ENCODE measurements at regions not wholly inside any gene's neighbourhood (a gene's known extent, or its start where the extent isn't known, plus 50 kb on each side); places are given as distances from the start of the nearest gene placed in this dataset.
A peak's percentile ranks its signal among the peaks of the same experiment; 100 is the strongest.

- CTCF ChIA-PET (ENCODE audit: partially characterized antibody), result interaction anchor here (1.6 kb wide), 1 partner anchor 105 kb away, joined by 3 read pairs; no protein-coding TSS in a partner anchor
- no peak for FAIRE-seq
These were observed 201.0 kb downstream of the PMAIP1 start for GRCh38 chr18:60100778-60101177.

More at GRCh38 chr18:60100778-60101177, 201.0 kb downstream of the PMAIP1 start:
- TF ChIP-seq ATF2 (IDR thresholded peaks at IDR 0.05; ENCODE audit: low read length) (no peak), CEBPB (IDR thresholded peaks at IDR 0.05; ENCODE audit: low read depth, low read length) (peak; percentile 74), BACH1 (IDR thresholded peaks at IDR 0.05; ENCODE audit: low read length) (no peak), SIN3A (conservative IDR thresholded peaks at IDR 0.05 in 1 of 2, IDR thresholded peaks at IDR 0.05 in 1 of 2; ENCODE audit: low read depth in 1 of 2, low read length in 2 of 2) (no peak)
- Histone ChIP-seq H3K18ac (ENCODE audit: extremely low read depth, low read length) (no peak overlapping the region), H4K8ac (ENCODE audit: extremely low read depth, insufficient read depth, low read length) (no peak overlapping the region), H3K14ac (ENCODE audit: insufficient read length) (no peak overlapping the region), H3K56ac (replicated peaks; ENCODE audit: insufficient read length, low read depth, low read length) (no peak overlapping the region), H2AK5ac (ENCODE audit: low read depth, low read length) (no peak overlapping the region), H4K20me1 (replicated peaks in 1 of 2; ENCODE audit: control insufficient read depth in 1 of 2, insufficient read depth in 2 of 2, low read length in 2 of 2) (no peaks in the 10 kb centered on the region), H3K9ac (replicated peaks in 1 of 4; ENCODE audit: extremely low read depth in 1 of 4, low read depth in 3 of 4, low read length in 3 of 4) (no peak overlapping the region), H2BK15ac (ENCODE audit: low read length) (no peak overlapping the region), H3K4me2 (ENCODE audit: insufficient read depth in 1 of 2, low read depth in 2 of 2, low read length in 2 of 2) (no peak overlapping the region), H4K91ac (replicated peaks; ENCODE audit: insufficient read length, low read length) (no peak overlapping the region), H3K9me3 (ENCODE audit: insufficient read depth in 2 of 2, low read depth in 1 of 2, low read length in 1 of 2) (no peaks in the 10 kb centered on the region), H3K4me3 (ENCODE audit: extremely low read depth in 1 of 4, insufficient read depth in 2 of 4, low read depth in 3 of 4, low read length in 4 of 4) (no peak overlapping the region), H3K23ac (ENCODE audit: insufficient read length) (no peak overlapping the region), H2BK12ac (ENCODE audit: low read depth, low read length) (no peak overlapping the region), H3K4ac (replicated peaks; ENCODE audit: insufficient read length, low read depth, low read length) (no peak overlapping the region), H4K5ac (ENCODE audit: insufficient read length, low read depth, low read length) (no peak overlapping the region), H2BK20ac (ENCODE audit: low read length) (no peak overlapping the region), H3K27me3 (replicated peaks in 1 of 4; ENCODE audit: control insufficient read depth in 3 of 4, extremely low read depth in 1 of 4, insufficient read depth in 3 of 4, low read length in 3 of 4) (no peaks in the 10 kb centered on the region), H3K27ac (ENCODE audit: low read depth, low read length) (no peak overlapping the region), H2BK5ac (ENCODE audit: low read depth, low read length) (no peak overlapping the region), H2BK120ac (replicated peaks; ENCODE audit: low read depth, low read length) (no peak overlapping the region), H3K23me2 (ENCODE audit: low read depth, low read length) (no peaks in the 10 kb centered on the region), H3K36me3 (ENCODE audit: control insufficient read depth in 2 of 4, insufficient read depth in 4 of 4, low read length in 3 of 4) (no peaks in the 10 kb centered on the region), H2AFZ (ENCODE audit: low read length) (no peak overlapping the region), H3K79me2 (ENCODE audit: control insufficient read depth in 1 of 2, insufficient read depth in 2 of 2, low read length in 2 of 2) (no peaks in the 10 kb centered on the region), H3K4me1 (replicated peaks in 1 of 4; ENCODE audit: control insufficient read depth in 3 of 4, insufficient read depth in 4 of 4, low read length in 3 of 4) (no peaks in the 10 kb centered on the region), H3K79me1 (ENCODE audit: low read depth, low read length) (no peaks in the 10 kb centered on the region)
- 90% methylated on average over 3 of the region's 3 CpGs; no CpG with 5 or more reads in 1 of the 2 experiments for WGBS, 2 experiments (ENCODE audit: extremely low coverage in 1 of 2, insufficient coverage in 1 of 2, insufficient read length in 1 of 2, insufficient replicate concordance in 2 of 2, low coverage in 1 of 2, low lambda C conversion rate in 2 of 2, missing lambda C conversion rate in 1 of 2)
- no peak for DNase-seq (ENCODE audit: low read depth in 1 of 2, low spot score in 2 of 2)
- POLR2A ChIA-PET (ENCODE audit: partially characterized antibody), result no interaction called here

Measured in H1 (cell line).